GM18505 (cell line): ENCODE measurements at regions not wholly inside any gene's neighbourhood (a gene's known extent, or its start where the extent isn't known, plus 50 kb on each side); places are given as distances from the start of the nearest gene placed in this dataset.

Source experiments
- ATAC-seq: cut with Tn5 transposase; IDR thresholded peaks from one replicate; pipeline ENCODE4 v1.9.1; 2021; ENCODE audit not compliant: unreplicated experiment
- POLR2A ChIP-seq: IDR thresholded peaks from 4 replicates; pipeline ENCODE4 v1.6.1; 2011; ENCODE audit warnings: borderline replicate concordance; ENCODE audit not compliant: insufficient read depth, insufficient read length; ENCODE audit errors: extremely low read depth

GRCh38 chr10:36354633-36355032 is 712.5 kb upstream of the FZD8 start:
- no peak for ATAC-seq
- no peak for TF ChIP-seq POLR2A

GRCh38 chr10:36351159-36351558 is 709.1 kb upstream of the FZD8 start:
- no peak for ATAC-seq
- no peak for TF ChIP-seq POLR2A

DNA sequence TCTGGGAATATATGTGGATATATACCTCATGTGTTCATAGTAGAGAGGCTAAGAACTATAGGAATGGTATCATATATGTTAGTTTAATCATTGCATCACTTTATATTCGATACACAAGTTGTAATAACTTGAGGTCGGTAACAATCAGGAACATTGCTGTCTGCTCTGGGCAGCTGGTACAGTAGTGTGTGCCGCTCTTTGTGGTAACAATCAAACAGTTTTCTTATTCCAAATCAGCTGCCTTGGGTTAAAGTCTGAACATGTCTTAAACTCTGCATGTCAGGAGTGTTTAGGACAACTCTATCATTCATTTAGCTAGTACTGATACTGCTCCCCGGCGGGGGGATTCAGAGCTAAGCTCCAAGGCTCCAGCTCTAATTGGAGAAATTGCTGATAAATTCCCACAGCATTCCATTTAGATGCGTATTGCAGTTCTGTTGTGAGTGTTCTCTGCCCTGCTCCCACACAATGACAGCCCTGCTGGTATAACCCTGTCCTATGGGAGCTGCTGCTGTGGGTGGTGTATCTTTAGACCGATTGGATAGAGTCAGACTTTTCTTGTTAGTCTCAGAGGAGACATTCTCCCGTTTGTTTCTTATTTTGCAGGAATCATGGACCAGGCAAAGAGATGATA is 707.5 kb upstream of the FZD8 start:
- TF ChIP-seq POLR2A, result no peak
- no peak for ATAC-seq

DNA sequence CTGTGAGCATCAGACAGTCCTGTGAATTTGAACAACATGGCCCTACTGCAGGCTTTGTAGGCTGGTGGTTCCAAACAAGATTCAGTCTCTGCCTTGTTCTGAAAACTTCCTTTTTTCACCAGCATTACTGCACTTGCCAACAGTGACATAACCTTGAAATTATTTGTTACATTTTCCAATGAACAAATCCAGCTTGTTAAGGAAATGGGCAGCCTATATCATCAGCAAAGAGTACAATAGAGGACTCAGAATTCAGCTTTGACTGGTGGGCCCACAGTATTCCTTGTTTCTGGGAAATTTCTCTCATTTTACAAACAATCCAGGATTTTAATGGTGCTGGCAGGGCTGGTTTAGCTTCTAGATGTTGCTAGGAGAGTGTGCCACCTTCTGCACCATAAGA is 703.7 kb upstream of the FZD8 start:
- TF ChIP-seq POLR2A, result no peak
- ATAC-seq, result no peak

GRCh38 chr10:36345175-36345533 is 703.1 kb upstream of the FZD8 start:
- no peak for ATAC-seq
- TF ChIP-seq POLR2A, result no peak

DNA sequence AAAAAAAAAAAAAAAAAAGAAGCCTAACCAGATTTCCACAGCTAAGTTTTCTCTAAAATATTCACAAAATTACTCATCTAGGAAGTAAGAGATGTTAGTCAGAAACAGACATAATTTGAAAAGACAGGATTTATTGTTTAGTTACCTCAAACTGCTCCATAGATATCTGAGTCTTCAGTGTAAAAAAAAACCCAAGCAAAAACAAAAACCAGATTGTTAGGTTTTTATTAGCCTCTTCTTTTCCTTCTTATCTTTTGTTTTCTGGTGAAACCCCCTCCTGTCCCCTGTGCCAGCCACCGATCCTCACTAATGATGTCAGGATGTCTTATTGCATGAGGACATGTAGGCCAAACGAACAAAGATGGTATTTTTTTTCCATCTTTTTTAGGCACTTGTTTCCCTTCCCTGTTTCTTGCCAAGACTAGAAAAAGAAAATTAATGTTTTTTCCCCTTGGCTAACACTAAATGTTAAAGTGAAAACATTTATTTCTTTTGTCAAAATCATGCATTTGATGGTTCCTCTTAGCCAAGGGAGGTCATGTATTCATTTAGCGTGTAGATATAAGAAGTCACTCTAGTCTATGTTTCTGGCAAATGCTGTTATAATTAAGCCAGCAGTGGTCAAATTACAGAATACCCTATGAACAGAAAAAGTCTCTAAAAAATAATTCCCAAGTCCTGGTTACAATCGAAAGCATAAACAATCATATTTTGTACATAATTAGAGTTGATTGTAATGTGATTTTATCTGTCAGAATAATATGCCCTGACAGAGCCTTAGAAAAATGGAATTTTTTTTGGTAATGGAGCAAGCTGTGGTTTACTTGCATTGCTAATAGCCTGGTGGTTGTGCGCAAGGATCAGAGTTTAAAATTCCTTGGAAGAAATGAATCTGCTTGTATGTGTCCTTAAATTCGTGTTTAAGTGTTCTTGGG is 702.4 kb upstream of the FZD8 start:
- TF ChIP-seq POLR2A, result no peak
- ATAC-seq, result no peak

GRCh38 chr10:36342781-36343180 is 700.7 kb upstream of the FZD8 start:
- ATAC-seq, result no peak
- TF ChIP-seq POLR2A, result no peak

GRCh38 chr10:36341471-36341870 is 699.4 kb upstream of the FZD8 start:
- no peak for TF ChIP-seq POLR2A
- no peak for ATAC-seq

- no peak for ATAC-seq
These were observed 694.2 kb upstream of the FZD8 start for GRCh38 chr10:36336315-36336714.

GRCh38 chr10:36333446-36333845 is 691.4 kb upstream of the FZD8 start:
- no peak for ATAC-seq

More at GRCh38 chr10:36336315-36336714, 694.2 kb upstream of the FZD8 start:
- no peak for TF ChIP-seq POLR2A

GRCh38 chr10:36332926-36333325 is 690.8 kb upstream of the FZD8 start:
- ATAC-seq, result no peak

More at GRCh38 chr10:36333446-36333845, 691.4 kb upstream of the FZD8 start:
- no peak for TF ChIP-seq POLR2A

GRCh38 chr10:36331121-36331520 is 689.0 kb upstream of the FZD8 start:
- TF ChIP-seq POLR2A, result no peak
- no peak for ATAC-seq

More at GRCh38 chr10:36332926-36333325, 690.8 kb upstream of the FZD8 start:
- TF ChIP-seq POLR2A, result no peak

GRCh38 chr10:36325815-36326214 is 683.7 kb upstream of the FZD8 start:
- ATAC-seq, result no peak
- no peak for TF ChIP-seq POLR2A

- TF ChIP-seq POLR2A, result no peak
- no peak for ATAC-seq
These were observed 682.7 kb upstream of the FZD8 start for GRCh38 chr10:36324831-36325230.
